K562 (cell line): ENCODE measurements at regions not wholly inside any gene's neighbourhood (a gene's known extent, or its start where the extent isn't known, plus 50 kb on each side); places are given as distances from the start of the nearest gene placed in this dataset.

Source experiments
- MCM3 ChIP-seq: fragments of 450-650 bp; IDR thresholded peaks from 2 replicates; pipeline ENCODE4 v1.6.1; 2016
- XRCC5 ChIP-seq: fragments of 200-400 bp; formaldehyde crosslinking; IDR thresholded peaks from 2 replicates; pipeline ENCODE4 v1.6.1; 2017; ENCODE audit warnings: low read depth, mild to moderate bottlenecking, low read length
- ZNF121 ChIP-seq: sonication (generic); formaldehyde crosslinking; conservative IDR thresholded peaks from 2 replicates; pipeline ENCODE4 v1.8.0; 2022; ENCODE audit warnings: missing genetic modification reagents
- ZNF3 ChIP-seq: fragments of 250-450 bp; sonication (Bioruptor Pico); IDR thresholded peaks from 2 replicates; pipeline ENCODE4 v1.5.0; 2021; ENCODE audit warnings: mild to moderate bottlenecking, moderate library complexity
- TF ChIP-seq, protein P1 (sequence below), 2 experiments: fragments of 450-650 bp; IDR thresholded peaks; 2 replicates each; pipeline ENCODE4 v1.6.1; 2016; ENCODE audit warnings: mild to moderate bottlenecking in 2 of 2, borderline replicate concordance in 1 of 2, low read depth in 1 of 2, moderate library complexity in 1 of 2
- TF ChIP-seq, protein P2 (sequence below): fragments of 150-350 bp; IDR thresholded peaks from 2 replicates; pipeline ENCODE4 v1.6.1; 2014; ENCODE audit warnings: low read depth, mild to moderate bottlenecking, low read length, borderline replicate concordance
- TF ChIP-seq, protein P3 (sequence below): sonication (generic); formaldehyde crosslinking; IDR thresholded peaks from 2 replicates; pipeline ENCODE4 v1.8.0; 2022; ENCODE audit warnings: missing genetic modification reagents, mild to moderate bottlenecking, borderline replicate concordance

DNA sequence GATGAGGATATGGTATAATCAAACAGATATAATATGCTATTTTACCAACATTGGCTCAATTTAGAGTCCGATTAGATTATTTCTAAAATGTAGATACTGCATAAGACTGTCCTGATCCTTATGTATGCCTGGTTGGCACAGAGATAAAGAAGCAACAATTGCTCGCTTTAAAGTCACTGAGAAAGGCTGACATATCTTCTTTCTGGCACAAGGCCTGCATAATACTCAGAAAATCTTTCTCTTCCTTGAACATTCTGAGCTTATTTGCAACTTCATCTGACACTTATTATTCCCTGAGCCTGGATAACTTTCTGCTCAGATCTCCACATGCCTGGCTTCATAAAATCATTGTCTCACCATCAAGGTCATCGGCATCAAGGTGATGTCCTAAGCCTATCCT, 219.3 kb upstream of the CDH9 start (continued):
- TF ChIP-seq, protein P1, sequence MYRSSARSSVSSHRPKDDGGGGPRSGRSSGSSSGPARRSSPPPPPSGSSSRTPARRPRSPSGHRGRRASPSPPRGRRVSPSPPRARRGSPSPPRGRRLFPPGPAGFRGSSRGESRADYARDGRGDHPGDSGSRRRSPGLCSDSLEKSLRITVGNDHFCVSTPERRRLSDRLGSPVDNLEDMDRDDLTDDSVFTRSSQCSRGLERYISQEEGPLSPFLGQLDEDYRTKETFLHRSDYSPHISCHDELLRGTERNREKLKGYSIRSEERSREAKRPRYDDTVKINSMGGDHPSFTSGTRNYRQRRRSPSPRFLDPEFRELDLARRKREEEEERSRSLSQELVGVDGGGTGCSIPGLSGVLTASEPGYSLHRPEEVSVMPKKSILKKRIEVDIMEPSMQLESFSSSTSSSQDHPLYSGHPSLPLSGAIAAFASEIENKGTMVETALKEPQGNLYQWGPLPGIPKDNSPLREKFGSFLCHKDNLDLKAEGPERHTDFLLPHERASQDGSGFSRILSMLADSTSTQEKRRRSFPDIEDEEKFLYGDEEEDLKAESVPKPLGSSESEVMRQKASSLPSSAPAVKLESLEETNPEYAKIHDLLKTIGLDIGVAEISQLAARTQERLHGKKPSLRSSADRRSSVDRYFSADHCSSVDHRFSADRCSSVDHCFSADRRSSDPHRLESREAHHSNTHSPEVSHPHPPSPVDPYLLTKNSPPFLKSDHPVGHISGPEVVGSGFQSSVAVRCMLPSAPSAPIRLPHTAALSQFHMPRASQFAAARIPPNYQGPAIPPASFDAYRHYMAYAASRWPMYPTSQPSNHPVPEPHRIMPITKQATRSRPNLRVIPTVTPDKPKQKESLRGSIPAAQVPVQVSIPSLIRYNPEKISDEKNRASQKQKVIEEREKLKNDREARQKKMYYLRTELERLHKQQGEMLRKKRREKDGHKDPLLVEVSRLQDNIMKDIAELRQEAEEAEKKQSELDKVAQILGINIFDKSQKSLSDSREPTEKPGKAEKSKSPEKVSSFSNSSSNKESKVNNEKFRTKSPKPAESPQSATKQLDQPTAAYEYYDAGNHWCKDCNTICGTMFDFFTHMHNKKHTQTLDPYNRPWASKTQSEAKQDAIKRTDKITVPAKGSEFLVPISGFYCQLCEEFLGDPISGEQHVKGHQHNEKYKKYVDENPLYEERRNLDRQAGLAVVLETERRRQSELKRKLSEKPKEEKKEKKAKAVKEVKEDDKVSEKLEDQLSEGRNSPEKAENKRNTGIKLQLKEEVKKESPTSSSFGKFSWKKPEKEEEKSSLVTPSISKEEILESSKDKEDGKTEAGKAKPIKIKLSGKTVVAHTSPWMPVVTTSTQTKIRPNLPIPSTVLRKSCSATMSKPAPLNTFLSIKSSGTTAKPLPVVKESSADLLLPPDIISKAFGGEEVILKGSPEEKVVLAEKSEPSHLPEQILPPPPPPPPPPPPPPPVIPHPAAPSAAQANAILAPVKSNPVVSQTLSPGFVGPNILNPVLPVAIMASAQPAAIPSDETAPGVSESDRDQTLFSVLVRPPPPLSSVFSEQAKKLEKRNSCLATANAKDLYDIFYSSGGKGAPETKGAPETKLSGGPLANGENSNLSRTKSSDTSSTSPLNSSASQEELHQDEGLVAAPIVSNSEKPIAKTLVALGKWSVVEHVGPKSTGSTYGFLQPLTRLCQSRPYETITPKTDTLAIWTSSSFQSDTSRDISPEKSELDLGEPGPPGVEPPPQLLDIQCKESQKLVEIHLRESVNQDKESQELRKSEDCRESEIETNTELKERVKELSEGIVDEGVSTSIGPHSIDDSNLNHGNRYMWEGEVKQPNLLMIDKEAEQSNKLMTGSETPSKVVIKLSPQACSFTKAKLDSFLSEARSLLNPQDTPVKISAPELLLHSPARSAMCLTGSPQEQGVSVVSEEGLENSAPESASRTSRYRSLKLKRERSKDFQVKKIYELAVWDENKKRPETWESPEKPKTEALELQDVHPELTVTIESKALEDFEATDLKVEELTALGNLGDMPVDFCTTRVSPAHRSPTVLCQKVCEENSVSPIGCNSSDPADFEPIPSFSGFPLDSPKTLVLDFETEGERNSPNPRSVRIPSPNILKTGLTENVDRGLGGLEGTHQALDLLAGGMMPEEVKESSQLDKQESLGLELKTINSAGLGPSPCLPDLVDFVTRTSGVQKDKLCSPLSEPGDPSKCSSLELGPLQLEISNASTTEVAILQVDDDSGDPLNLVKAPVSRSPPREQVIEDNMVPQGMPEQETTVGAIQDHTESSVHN (IDR thresholded peaks at IDR 0.05; ENCODE audit: borderline replicate concordance in 1 of 2, low read depth in 1 of 2) = no peak
- no peak for TF ChIP-seq ZNF3 (CRISPR knock-in tag)
- no peak for TF ChIP-seq XRCC5
- TF ChIP-seq, protein P2, sequence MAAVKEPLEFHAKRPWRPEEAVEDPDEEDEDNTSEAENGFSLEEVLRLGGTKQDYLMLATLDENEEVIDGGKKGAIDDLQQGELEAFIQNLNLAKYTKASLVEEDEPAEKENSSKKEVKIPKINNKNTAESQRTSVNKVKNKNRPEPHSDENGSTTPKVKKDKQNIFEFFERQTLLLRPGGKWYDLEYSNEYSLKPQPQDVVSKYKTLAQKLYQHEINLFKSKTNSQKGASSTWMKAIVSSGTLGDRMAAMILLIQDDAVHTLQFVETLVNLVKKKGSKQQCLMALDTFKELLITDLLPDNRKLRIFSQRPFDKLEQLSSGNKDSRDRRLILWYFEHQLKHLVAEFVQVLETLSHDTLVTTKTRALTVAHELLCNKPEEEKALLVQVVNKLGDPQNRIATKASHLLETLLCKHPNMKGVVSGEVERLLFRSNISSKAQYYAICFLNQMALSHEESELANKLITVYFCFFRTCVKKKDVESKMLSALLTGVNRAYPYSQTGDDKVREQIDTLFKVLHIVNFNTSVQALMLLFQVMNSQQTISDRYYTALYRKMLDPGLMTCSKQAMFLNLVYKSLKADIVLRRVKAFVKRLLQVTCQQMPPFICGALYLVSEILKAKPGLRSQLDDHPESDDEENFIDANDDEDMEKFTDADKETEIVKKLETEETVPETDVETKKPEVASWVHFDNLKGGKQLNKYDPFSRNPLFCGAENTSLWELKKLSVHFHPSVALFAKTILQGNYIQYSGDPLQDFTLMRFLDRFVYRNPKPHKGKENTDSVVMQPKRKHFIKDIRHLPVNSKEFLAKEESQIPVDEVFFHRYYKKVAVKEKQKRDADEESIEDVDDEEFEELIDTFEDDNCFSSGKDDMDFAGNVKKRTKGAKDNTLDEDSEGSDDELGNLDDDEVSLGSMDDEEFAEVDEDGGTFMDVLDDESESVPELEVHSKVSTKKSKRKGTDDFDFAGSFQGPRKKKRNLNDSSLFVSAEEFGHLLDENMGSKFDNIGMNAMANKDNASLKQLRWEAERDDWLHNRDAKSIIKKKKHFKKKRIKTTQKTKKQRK = no peak
- TF ChIP-seq ZNF121 (CRISPR knock-in tag) = no peak
- no peak for TF ChIP-seq MCM3
- TF ChIP-seq, protein P3, sequence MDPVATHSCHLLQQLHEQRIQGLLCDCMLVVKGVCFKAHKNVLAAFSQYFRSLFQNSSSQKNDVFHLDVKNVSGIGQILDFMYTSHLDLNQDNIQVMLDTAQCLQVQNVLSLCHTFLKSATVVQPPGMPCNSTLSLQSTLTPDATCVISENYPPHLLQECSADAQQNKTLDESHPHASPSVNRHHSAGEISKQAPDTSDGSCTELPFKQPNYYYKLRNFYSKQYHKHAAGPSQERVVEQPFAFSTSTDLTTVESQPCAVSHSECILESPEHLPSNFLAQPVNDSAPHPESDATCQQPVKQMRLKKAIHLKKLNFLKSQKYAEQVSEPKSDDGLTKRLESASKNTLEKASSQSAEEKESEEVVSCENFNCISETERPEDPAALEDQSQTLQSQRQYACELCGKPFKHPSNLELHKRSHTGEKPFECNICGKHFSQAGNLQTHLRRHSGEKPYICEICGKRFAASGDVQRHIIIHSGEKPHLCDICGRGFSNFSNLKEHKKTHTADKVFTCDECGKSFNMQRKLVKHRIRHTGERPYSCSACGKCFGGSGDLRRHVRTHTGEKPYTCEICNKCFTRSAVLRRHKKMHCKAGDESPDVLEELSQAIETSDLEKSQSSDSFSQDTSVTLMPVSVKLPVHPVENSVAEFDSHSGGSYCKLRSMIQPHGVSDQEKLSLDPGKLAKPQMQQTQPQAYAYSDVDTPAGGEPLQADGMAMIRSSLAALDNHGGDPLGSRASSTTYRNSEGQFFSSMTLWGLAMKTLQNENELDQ = no peak
